AG20443 (cell line): ENCODE measurements at regions not wholly inside any gene's neighbourhood (a gene's known extent, or its start where the extent isn't known, plus 50 kb on each side); places are given as distances from the start of the nearest gene placed in this dataset.
"Not testable (repeated sequence)": the region's sequence is repeated elsewhere in the genome, so short reads cannot be mapped to it uniquely, and the experiment has no call there.

Experiments used
- DNase-seq: peaks from one replicate; pipeline ENCODE4 v3.0.0; 2012; ENCODE audit warnings: low spot score, mixed read lengths

- no peak for DNase-seq
These were observed 230.1 kb upstream of the CCL2 start for GRCh38 chr17:34024806-34025551.

- not testable (repeated sequence) for DNase-seq
These were observed 224.5 kb upstream of the CCL2 start for GRCh38 chr17:34030601-34031000.

- not testable (repeated sequence) for DNase-seq
These were observed 222.8 kb upstream of the CCL2 start for GRCh38 chr17:34032305-34032704.

- DNase-seq: not testable (repeated sequence)
These were observed 216.3 kb upstream of the CCL2 start for GRCh38 chr17:34038786-34039185.

GRCh38 chr17:34039213-34039612 is 215.9 kb upstream of the CCL2 start:
- not testable (repeated sequence) for DNase-seq

GRCh38 chr17:34039759-34040555 is 215.1 kb upstream of the CCL2 start:
- DNase-seq: not testable (repeated sequence)

- DNase-seq: no peak
These were observed 209.1 kb upstream of the CCL2 start for GRCh38 chr17:34045990-34046389.

- no peak for DNase-seq
These were observed 204.0 kb upstream of the CCL2 start for GRCh38 chr17:34051046-34051445.

- DNase-seq: no peak
These were observed 200.6 kb upstream of the CCL2 start for GRCh38 chr17:34054495-34054894.

- no peak for DNase-seq
These were observed 199.5 kb upstream of the CCL2 start for GRCh38 chr17:34055606-34056005.

- no peak for DNase-seq
These were observed 195.5 kb upstream of the CCL2 start for GRCh38 chr17:34059423-34060220.

GRCh38 chr17:34066528-34066927 is 188.6 kb upstream of the CCL2 start:
- no peak for DNase-seq

- no peak for DNase-seq
These were observed 188.1 kb upstream of the CCL2 start for GRCh38 chr17:34067011-34067410.

- no peak for DNase-seq
These were observed 186.5 kb upstream of the CCL2 start for GRCh38 chr17:34068571-34068970.

- no peak for DNase-seq
These were observed 184.4 kb upstream of the CCL2 start for GRCh38 chr17:34070712-34071111.

- no peak for DNase-seq
These were observed 183.1 kb upstream of the CCL2 start for GRCh38 chr17:34071886-34072420.

- DNase-seq: no peak
These were observed 180.0 kb upstream of the CCL2 start for GRCh38 chr17:34075076-34075475.

GRCh38 chr17:34076743-34077631 is 178.1 kb upstream of the CCL2 start:
- DNase-seq: no peak

GRCh38 chr17:34081269-34081668 is 173.8 kb upstream of the CCL2 start:
- no peak for DNase-seq

- DNase-seq: no peak
These were observed 172.7 kb upstream of the CCL2 start for GRCh38 chr17:34082404-34082803.

- DNase-seq: not testable (repeated sequence)
These were observed 166.0 kb upstream of the CCL2 start for GRCh38 chr17:34089042-34089441.
